ENCODE measurements at regions not wholly inside any gene's neighbourhood (a gene's known extent, or its start where the extent isn't known, plus 50 kb on each side); places are given as distances from the start of the nearest gene placed in this dataset.

GRCh38 chr7:31398815-31399214 is 58.3 kb upstream of the NEUROD6 start:
- no peaks in the 10 kb centered on the region for H3K27me3 Mint-ChIP-seq (ENCODE audit: low read depth)
- no peaks in the 10 kb centered on the region for H3K4me1 Mint-ChIP-seq
- H3K36me3 Mint-ChIP-seq (ENCODE audit: low read depth), result no peaks in the 10 kb centered on the region
- no peak for TF ChIP-seq CTCF (IDR thresholded peaks at IDR 0.05; ENCODE audit: unreplicated experiment in 3 of 3)
- no peaks in the 10 kb centered on the region for H3K9me3 Mint-ChIP-seq
- no peak overlapping the region for H3K27ac Mint-ChIP-seq
- no peak overlapping the region for H3K4me3 Mint-ChIP-seq

GRCh38 chr7:31407178-31407676 is 66.7 kb upstream of the NEUROD6 start:
- H3K9me3 Mint-ChIP-seq, result no peaks in the 10 kb centered on the region
- no peak overlapping the region for H3K27ac Mint-ChIP-seq
- no peak overlapping the region for H3K4me3 Mint-ChIP-seq
- TF ChIP-seq CTCF (IDR thresholded peaks at IDR 0.05; ENCODE audit: unreplicated experiment in 3 of 3), result no peak
- no peaks in the 10 kb centered on the region for H3K27me3 Mint-ChIP-seq (ENCODE audit: low read depth)
- H3K36me3 Mint-ChIP-seq (ENCODE audit: low read depth), result no peaks in the 10 kb centered on the region
- H3K4me1 Mint-ChIP-seq, result no peaks in the 10 kb centered on the region

GRCh38 chr7:31408140-31408729 is 67.7 kb upstream of the NEUROD6 start:
- Mint-ChIP-seq H3K9me3 (no peaks in the 10 kb centered on the region), H3K27ac (no peak overlapping the region), H3K4me3 (no peak overlapping the region), H3K27me3 (ENCODE audit: low read depth) (no peaks in the 10 kb centered on the region), H3K36me3 (ENCODE audit: low read depth) (no peaks in the 10 kb centered on the region), H3K4me1 (no peaks in the 10 kb centered on the region)
- no peak for TF ChIP-seq CTCF (IDR thresholded peaks at IDR 0.05; ENCODE audit: unreplicated experiment in 3 of 3)

- no peaks in the 10 kb centered on the region for H3K4me1 Mint-ChIP-seq
- H3K27me3 Mint-ChIP-seq (ENCODE audit: low read depth), result no peaks in the 10 kb centered on the region
- H3K9me3 Mint-ChIP-seq, result no peaks in the 10 kb centered on the region
- H3K4me3 Mint-ChIP-seq, result no peak overlapping the region
- TF ChIP-seq CTCF (IDR thresholded peaks at IDR 0.05; ENCODE audit: unreplicated experiment in 3 of 3), result no peak
- H3K36me3 Mint-ChIP-seq (ENCODE audit: low read depth), result no peaks in the 10 kb centered on the region
- no peak overlapping the region for H3K27ac Mint-ChIP-seq
Observed at GRCh38 chr7:31410265-31410664, 69.7 kb upstream of the NEUROD6 start.

GRCh38 chr7:31411416-31411815 is 70.9 kb upstream of the NEUROD6 start:
- TF ChIP-seq CTCF (IDR thresholded peaks at IDR 0.05; ENCODE audit: unreplicated experiment in 3 of 3), result no peak
- no peaks in the 10 kb centered on the region for H3K9me3 Mint-ChIP-seq
- no peak overlapping the region for H3K4me3 Mint-ChIP-seq
- no peaks in the 10 kb centered on the region for H3K27me3 Mint-ChIP-seq (ENCODE audit: low read depth)
- H3K36me3 Mint-ChIP-seq (ENCODE audit: low read depth), result no peaks in the 10 kb centered on the region
- H3K4me1 Mint-ChIP-seq, result no peaks in the 10 kb centered on the region
- no peak overlapping the region for H3K27ac Mint-ChIP-seq

GRCh38 chr7:31413766-31414165 is 73.2 kb upstream of the NEUROD6 start:
- Mint-ChIP-seq H3K27me3 (ENCODE audit: low read depth) (no peaks in the 10 kb centered on the region), H3K9me3 (no peaks in the 10 kb centered on the region), H3K36me3 (ENCODE audit: low read depth) (no peaks in the 10 kb centered on the region), H3K27ac (no peak overlapping the region), H3K4me3 (no peak overlapping the region), H3K4me1 (no peaks in the 10 kb centered on the region)
- TF ChIP-seq CTCF (IDR thresholded peaks at IDR 0.05; ENCODE audit: unreplicated experiment in 3 of 3), result no peak
